Mesenchymal stem cell (in vitro differentiated cells and primary cell): ENCODE measurements at regions not wholly inside any gene's neighbourhood (a gene's known extent, or its start where the extent isn't known, plus 50 kb on each side); places are given as distances from the start of the nearest gene placed in this dataset.

Experiments
- DNase-seq: peaks from one replicate; pipeline ENCODE4 v3.0.0-alpha.2; 2013
- H2AFZ ChIP-seq: one replicate; pipeline ENCODE4 v1.6.1; 2013; ENCODE audit warnings: low read depth, mild to moderate bottlenecking, control low read depth, inconsistent platforms, low read length, moderate library complexity
- H2AK5ac ChIP-seq: 2 replicates; pipeline ENCODE4 v1.6.1; 2013; ENCODE audit warnings: low read length, moderate library complexity, mild to moderate bottlenecking, inconsistent platforms; ENCODE audit not compliant: severe bottlenecking
- H2BK120ac ChIP-seq: one replicate; pipeline ENCODE4 v1.6.1; 2013; ENCODE audit warnings: low read depth, mild to moderate bottlenecking, inconsistent platforms, low read length, moderate library complexity
- H2BK12ac ChIP-seq, 2 experiments: one replicate each; pipeline ENCODE4 v1.6.1; 2013; ENCODE audit warnings: inconsistent platforms in 2 of 2, low read length in 2 of 2, mild to moderate bottlenecking in 2 of 2, moderate library complexity in 2 of 2, control low read depth in 1 of 2
- H2BK15ac ChIP-seq: one replicate; pipeline ENCODE4 v1.6.1; 2013; ENCODE audit warnings: mild to moderate bottlenecking, low read depth, inconsistent platforms; ENCODE audit not compliant: poor library complexity, severe bottlenecking
- H2BK5ac ChIP-seq: 2 replicates; pipeline ENCODE4 v1.6.1; 2013; ENCODE audit warnings: low read depth, mild to moderate bottlenecking, low read length, control low read depth, inconsistent platforms; ENCODE audit not compliant: poor library complexity, severe bottlenecking
- H3K14ac ChIP-seq, 2 experiments: one replicate each; pipeline ENCODE4 v1.6.1; 2013; ENCODE audit warnings: inconsistent platforms in 2 of 2, low read length in 2 of 2, control low read depth in 1 of 2, mild to moderate bottlenecking in 1 of 2, moderate library complexity in 1 of 2
- H3K18ac ChIP-seq, 2 experiments: one replicate each; pipeline ENCODE4 v1.6.1; 2013; ENCODE audit warnings: inconsistent platforms in 2 of 2, low read length in 2 of 2, control low read depth in 1 of 2, low read depth in 1 of 2, mild to moderate bottlenecking in 1 of 2
- H3K23ac ChIP-seq, 2 experiments: one replicate each; pipeline ENCODE4 v1.6.1; 2013; ENCODE audit warnings: inconsistent platforms in 2 of 2, low read length in 2 of 2, mild to moderate bottlenecking in 2 of 2, moderate library complexity in 2 of 2, control low read depth in 1 of 2
- H3K27ac ChIP-seq: 2 replicates; pipeline ENCODE4 v1.5.1; 2013; ENCODE audit warnings: mild to moderate bottlenecking, moderate library complexity, low read length, control low read depth, inconsistent platforms; ENCODE audit not compliant: poor library complexity, severe bottlenecking
- H3K27me3 ChIP-seq, 2 experiments: 2 replicates each; pipeline versions ENCODE4 v1.6.1 to v1.7.0; 2013; ENCODE audit warnings: low read length in 2 of 2, mild to moderate bottlenecking in 2 of 2, moderate library complexity in 2 of 2, control low read depth in 1 of 2, inconsistent platforms in 1 of 2; ENCODE audit not compliant: control insufficient read depth in 1 of 2, insufficient read depth in 1 of 2
- H3K36me3 ChIP-seq, 2 experiments: 2 replicates each; pipeline versions ENCODE4 v1.6.1 to v1.7.0; 2013; ENCODE audit warnings: low read length in 2 of 2, control low read depth in 1 of 2, inconsistent platforms in 1 of 2, low read depth in 1 of 2, mild to moderate bottlenecking in 1 of 2; ENCODE audit not compliant: insufficient read depth in 2 of 2, control insufficient read depth in 1 of 2
- H3K4ac ChIP-seq, 2 experiments: one replicate each; pipeline ENCODE4 v1.6.1; 2013; ENCODE audit warnings: inconsistent platforms in 2 of 2, low read length in 2 of 2, mild to moderate bottlenecking in 2 of 2, moderate library complexity in 2 of 2, control low read depth in 1 of 2, low read depth in 1 of 2
- H3K4me1 ChIP-seq: 2 replicates; pipeline ENCODE4 v1.6.1; 2013; ENCODE audit warnings: low read depth, low read length, control low read depth; ENCODE audit not compliant: control insufficient read depth, insufficient read depth
- H3K4me2 ChIP-seq: 2 replicates; pipeline ENCODE4 v1.6.1; 2013; ENCODE audit warnings: low read length, mild to moderate bottlenecking, inconsistent platforms; ENCODE audit not compliant: poor library complexity, severe bottlenecking
- H3K4me3 ChIP-seq, 2 experiments: 2 replicates each; pipeline versions ENCODE4 v1.5.1 to v1.7.0; 2013; ENCODE audit warnings: low read length in 2 of 2, mild to moderate bottlenecking in 2 of 2, control low read depth in 1 of 2, low read depth in 1 of 2; ENCODE audit not compliant: insufficient read depth in 1 of 2
- H3K79me1 ChIP-seq: replicated peaks from 2 replicates; pipeline ENCODE4 v1.6.1; 2013; ENCODE audit warnings: mild to moderate bottlenecking, control low read depth, low read length, inconsistent platforms; ENCODE audit not compliant: poor library complexity, severe bottlenecking
- H3K9ac ChIP-seq: 2 replicates; pipeline ENCODE4 v1.7.0; 2013; ENCODE audit warnings: mild to moderate bottlenecking, low read length, moderate library complexity
- H3K9me3 ChIP-seq: 2 replicates; pipeline ENCODE4 v1.7.0; 2013; ENCODE audit warnings: mild to moderate bottlenecking, low read length; ENCODE audit not compliant: control insufficient read depth
- H4K8ac ChIP-seq: one replicate; pipeline ENCODE4 v1.6.1; 2013; ENCODE audit warnings: inconsistent platforms, mild to moderate bottlenecking, low read length, moderate library complexity
- H4K91ac ChIP-seq: one replicate; pipeline ENCODE4 v1.6.1; 2013; ENCODE audit warnings: mild to moderate bottlenecking, low read length, inconsistent platforms
- WGBS: methylation state at CpG from one replicate; pipeline ENCODE4 v1.1.7; 2013; ENCODE audit warnings: mixed read lengths; 5-methylcytosine and 5-hydroxymethylcytosine counted together

GRCh38 chr19:32165750-32166149, 179.7 kb upstream of the ZNF507 start:
- H3K4me3 ChIP-seq = no peak overlapping the region
- no peaks in the 10 kb centered on the region for H3K4me1 ChIP-seq
- H2AK5ac ChIP-seq = no peak overlapping the region
- WGBS = 79% methylated on average over 13 of the region's 16 CpGs
- no peak overlapping the region for H3K18ac ChIP-seq
- no peak overlapping the region for H3K23ac ChIP-seq
- no peak overlapping the region for H2BK5ac ChIP-seq
- H3K4ac ChIP-seq = no peak overlapping the region
- H3K27me3 ChIP-seq = no peaks in the 10 kb centered on the region
- no peak overlapping the region for H2BK15ac ChIP-seq
- no peak overlapping the region for H2AFZ ChIP-seq
- no peak overlapping the region for H3K4me2 ChIP-seq
- H3K27ac ChIP-seq = no peak overlapping the region
- no peak for DNase-seq
- no peaks in the 10 kb centered on the region for H3K9me3 ChIP-seq
- H3K36me3 ChIP-seq = no peaks in the 10 kb centered on the region
- no peak overlapping the region for H4K91ac ChIP-seq
- H2BK12ac ChIP-seq = no peak overlapping the region
- no peak overlapping the region for H4K8ac ChIP-seq
- no peaks in the 10 kb centered on the region for H3K79me1 ChIP-seq
- no peak overlapping the region for H3K9ac ChIP-seq
- no peak overlapping the region for H2BK120ac ChIP-seq
- H3K14ac ChIP-seq = no peak overlapping the region

GRCh38 chr19:32166238-32166637, 179.2 kb upstream of the ZNF507 start:
- H2BK15ac ChIP-seq = no peak overlapping the region
- 72% methylated on average over 8 of the region's 9 CpGs for WGBS
- no peak overlapping the region for H2AFZ ChIP-seq
- H2BK12ac ChIP-seq = no peak overlapping the region
- no peak overlapping the region for H3K4me3 ChIP-seq
- no peak for DNase-seq
- H3K18ac ChIP-seq = no peak overlapping the region
- no peak overlapping the region for H3K4me2 ChIP-seq
- H3K9me3 ChIP-seq = no peaks in the 10 kb centered on the region
- no peak overlapping the region for H4K91ac ChIP-seq
- no peak overlapping the region for H2BK120ac ChIP-seq
- H3K23ac ChIP-seq = no peak overlapping the region
- no peak overlapping the region for H3K4ac ChIP-seq
- H3K4me1 ChIP-seq = no peaks in the 10 kb centered on the region
- no peaks in the 10 kb centered on the region for H3K36me3 ChIP-seq
- no peaks in the 10 kb centered on the region for H3K79me1 ChIP-seq
- H3K27ac ChIP-seq = no peak overlapping the region
- no peak overlapping the region for H3K14ac ChIP-seq
- H4K8ac ChIP-seq = no peak overlapping the region
- no peak overlapping the region for H2BK5ac ChIP-seq
- no peaks in the 10 kb centered on the region for H3K27me3 ChIP-seq
- H3K9ac ChIP-seq = no peak overlapping the region
- H2AK5ac ChIP-seq = no peak overlapping the region

- Histone ChIP-seq H2AFZ (no peak overlapping the region), H3K18ac (no peak overlapping the region), H3K23ac (no peak overlapping the region), H2BK120ac (no peak overlapping the region), H2BK12ac (no peak overlapping the region), H3K4me2 (no peak overlapping the region), H3K14ac (no peak overlapping the region), H3K9me3 (no peaks in the 10 kb centered on the region), H3K4me1 (no peaks in the 10 kb centered on the region), H3K4ac (no peak overlapping the region), H3K27me3 (no peaks in the 10 kb centered on the region), H2BK5ac (no peak overlapping the region), H3K9ac (no peak overlapping the region), H3K27ac (no peak overlapping the region), H2BK15ac (no peak overlapping the region), H3K79me1 (no peaks in the 10 kb centered on the region), H4K8ac (no peak overlapping the region), H3K36me3 (no peaks in the 10 kb centered on the region), H2AK5ac (no peak overlapping the region), H3K4me3 (no peak overlapping the region), H4K91ac (no peak overlapping the region)
- no peak for DNase-seq
- 63% methylated on average over 4 of the region's 4 CpGs for WGBS
Observed at GRCh38 chr19:32168111-32168510, 177.3 kb upstream of the ZNF507 start.

GRCh38 chr19:32168606-32169005, 176.8 kb upstream of the ZNF507 start:
- no peak overlapping the region for H4K91ac ChIP-seq
- no peak overlapping the region for H2BK120ac ChIP-seq
- no peak overlapping the region for H3K4me3 ChIP-seq
- H3K4me1 ChIP-seq = no peaks in the 10 kb centered on the region
- H3K4me2 ChIP-seq = no peak overlapping the region
- no peaks in the 10 kb centered on the region for H3K36me3 ChIP-seq
- H3K27me3 ChIP-seq = no peaks in the 10 kb centered on the region
- H2BK12ac ChIP-seq = no peak overlapping the region
- no peak overlapping the region for H3K18ac ChIP-seq
- H3K4ac ChIP-seq = no peak overlapping the region
- H3K27ac ChIP-seq = no peak overlapping the region
- no peak overlapping the region for H4K8ac ChIP-seq
- DNase-seq = no peak
- H3K14ac ChIP-seq = no peak overlapping the region
- H3K9me3 ChIP-seq = no peaks in the 10 kb centered on the region
- H2AK5ac ChIP-seq = no peak overlapping the region
- 74% methylated on average over 5 of the region's 5 CpGs for WGBS
- no peak overlapping the region for H2AFZ ChIP-seq
- no peaks in the 10 kb centered on the region for H3K79me1 ChIP-seq
- H2BK15ac ChIP-seq = no peak overlapping the region
- no peak overlapping the region for H3K9ac ChIP-seq
- H2BK5ac ChIP-seq = no peak overlapping the region
- H3K23ac ChIP-seq = no peak overlapping the region
